Neural crest cell (in vitro differentiated cells): ENCODE measurements at regions not wholly inside any gene's neighbourhood (a gene's known extent, or its start where the extent isn't known, plus 50 kb on each side); places are given as distances from the start of the nearest gene placed in this dataset.
"Not testable (repeated sequence)": the region's sequence is repeated elsewhere in the genome, so short reads cannot be mapped to it uniquely, and the experiment has no call there.

Experiments used
- DNase-seq: peaks from one replicate; pipeline ENCODE4 v3.0.0; 2021; ENCODE audit warnings: low read depth, mixed read lengths, low spot score
- H3K27ac Mint-ChIP-seq: one replicate; pipeline ENCODE4 v1.8.0; 2021; ENCODE audit warnings: mild to moderate bottlenecking, mixed read lengths; ENCODE audit not compliant: unreplicated experiment
- H3K27me3 Mint-ChIP-seq: 2 replicates; pipeline ENCODE4 v1.8.0; 2021; ENCODE audit warnings: low read depth, mild to moderate bottlenecking, mixed read lengths
- H3K36me3 Mint-ChIP-seq: 2 replicates; pipeline ENCODE4 v1.8.0; 2021; ENCODE audit warnings: low read depth, mild to moderate bottlenecking, mixed read lengths
- H3K4me1 Mint-ChIP-seq: 2 replicates; pipeline ENCODE4 v1.8.0; 2021; ENCODE audit warnings: mixed read lengths
- H3K4me3 Mint-ChIP-seq: one replicate; pipeline ENCODE4 v1.8.0; 2021; ENCODE audit warnings: mild to moderate bottlenecking, mixed read lengths
- H3K9me3 Mint-ChIP-seq: 2 replicates; pipeline ENCODE4 v1.8.0; 2021; ENCODE audit warnings: mixed read lengths
- CTCF ChIP-seq: fragments of 200-600 bp; sonication (generic); conservative IDR thresholded peaks from 2 replicates; pipeline ENCODE4 v1.5.0; 2021; ENCODE audit warnings: antibody characterized with exemption, mild to moderate bottlenecking

- Mint-ChIP-seq H3K36me3 (peaks cover 5% of the 10 kb centered on the region), H3K27ac (no peak overlapping the region), H3K4me1 (no peaks in the 10 kb centered on the region), H3K27me3 (peaks cover 3% of the 10 kb centered on the region), H3K9me3 (peaks cover 9% of the 10 kb centered on the region), H3K4me3 (no peak overlapping the region)
- no peak for TF ChIP-seq CTCF
- no peak for DNase-seq
Measured at GRCh38 chr18:1304392-1304992, 399.8 kb downstream of the ADCYAP1 start.

DNA sequence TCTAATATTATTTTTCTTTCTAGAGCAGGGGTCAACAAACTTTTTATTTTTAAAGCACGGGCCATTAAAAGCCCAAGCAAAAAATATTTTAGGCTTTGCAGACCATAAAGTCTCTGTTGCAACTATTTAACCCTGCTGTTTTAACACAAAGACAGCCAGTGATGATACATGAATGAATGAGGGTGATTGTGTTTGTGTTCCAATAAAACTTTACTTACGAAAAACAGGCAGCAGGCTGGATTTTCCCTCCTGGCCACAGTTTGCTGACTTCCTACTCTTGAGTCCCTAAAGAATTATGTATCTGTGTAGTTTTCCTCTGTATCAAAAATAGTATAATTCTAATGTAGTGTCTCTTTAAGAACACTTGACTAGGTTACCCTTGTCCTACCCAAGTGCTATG is 402.0 kb downstream of the ADCYAP1 start:
- peaks cover 3% of the 10 kb centered on the region for H3K36me3 Mint-ChIP-seq
- H3K27ac Mint-ChIP-seq = no peak overlapping the region
- no peaks in the 10 kb centered on the region for H3K4me1 Mint-ChIP-seq
- no peak for TF ChIP-seq CTCF
- peaks cover 4% of the 10 kb centered on the region for H3K9me3 Mint-ChIP-seq
- peaks cover 3% of the 10 kb centered on the region for H3K27me3 Mint-ChIP-seq
- H3K4me3 Mint-ChIP-seq = no peak overlapping the region
- DNase-seq = no peak

DNA sequence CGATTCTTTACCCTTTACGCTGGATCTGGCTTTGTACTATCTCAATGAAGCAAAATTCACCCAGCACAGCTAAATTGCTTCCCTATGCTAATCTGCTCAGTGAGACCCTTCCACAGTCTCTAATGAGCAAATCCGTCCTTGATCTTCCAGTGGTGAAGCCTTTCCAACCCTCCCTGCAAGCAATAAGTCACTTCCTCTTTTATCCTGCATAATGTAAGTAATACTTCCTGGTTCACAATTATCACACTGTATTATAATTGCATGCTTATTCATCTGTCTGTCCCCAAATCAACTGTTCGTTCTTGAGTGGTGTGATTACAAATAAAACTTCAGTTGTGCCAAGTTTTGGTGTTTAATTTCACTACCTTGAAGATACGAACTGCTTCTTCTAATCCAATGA is 404.0 kb downstream of the ADCYAP1 start:
- Mint-ChIP-seq H3K4me1 (no peaks in the 10 kb centered on the region), H3K9me3 (peaks cover 4% of the 10 kb centered on the region), H3K4me3 (no peak overlapping the region), H3K27ac (no peak overlapping the region), H3K27me3 (peaks cover 2% of the 10 kb centered on the region), H3K36me3 (peaks cover 3% of the 10 kb centered on the region)
- no peak for DNase-seq
- TF ChIP-seq CTCF = no peak

DNA sequence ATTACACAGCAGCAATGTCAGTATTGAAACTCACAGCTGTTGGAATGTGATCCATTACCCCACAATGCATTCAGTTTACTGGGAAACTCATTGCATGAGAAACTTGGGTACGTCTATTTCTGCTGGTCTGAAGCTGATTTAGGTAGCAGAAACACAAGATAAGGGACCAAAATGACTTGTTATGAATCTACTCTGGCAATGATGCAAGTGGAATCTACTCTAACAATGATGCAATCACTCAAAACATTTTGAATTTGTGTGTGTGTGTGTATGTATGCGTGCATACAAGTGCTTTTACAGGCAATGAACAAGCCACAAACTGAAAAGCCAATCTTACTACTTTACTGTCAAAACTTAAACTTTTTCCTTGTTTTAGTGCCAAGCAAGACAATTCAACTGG is 406.7 kb downstream of the ADCYAP1 start:
- Mint-ChIP-seq H3K9me3 (peaks cover 4% of the 10 kb centered on the region), H3K27ac (no peak overlapping the region), H3K4me3 (no peak overlapping the region), H3K4me1 (no peaks in the 10 kb centered on the region), H3K36me3 (peaks cover 3% of the 10 kb centered on the region), H3K27me3 (no peaks in the 10 kb centered on the region)
- no peak for DNase-seq
- TF ChIP-seq CTCF = no peak

DNA sequence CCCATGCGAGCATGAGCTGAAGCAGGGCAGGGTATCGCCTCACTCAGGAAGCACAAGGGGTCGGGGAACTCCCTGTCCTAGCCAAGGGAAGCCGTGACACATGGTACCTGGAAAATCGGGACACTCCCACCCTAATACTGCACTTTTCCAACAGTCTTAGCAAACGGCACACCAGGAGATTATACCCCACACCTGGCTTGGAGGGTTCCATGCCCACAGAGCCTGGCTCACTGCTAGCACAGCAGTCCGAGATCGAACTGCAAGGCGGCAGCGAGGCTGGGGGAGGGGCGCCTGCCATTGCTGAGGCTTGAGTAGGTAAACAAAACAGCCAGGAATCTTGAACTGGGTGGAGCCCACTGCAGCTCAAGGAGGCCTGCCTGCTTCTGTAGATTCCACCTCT is 430.7 kb downstream of the ADCYAP1 start:
- not testable (repeated sequence) for H3K27ac Mint-ChIP-seq, H3K4me1 Mint-ChIP-seq, DNase-seq, H3K27me3 Mint-ChIP-seq, H3K4me3 Mint-ChIP-seq
- peaks cover 16% of the 10 kb centered on the region for H3K9me3 Mint-ChIP-seq
- H3K36me3 Mint-ChIP-seq = peaks cover 13% of the 10 kb centered on the region

DNA sequence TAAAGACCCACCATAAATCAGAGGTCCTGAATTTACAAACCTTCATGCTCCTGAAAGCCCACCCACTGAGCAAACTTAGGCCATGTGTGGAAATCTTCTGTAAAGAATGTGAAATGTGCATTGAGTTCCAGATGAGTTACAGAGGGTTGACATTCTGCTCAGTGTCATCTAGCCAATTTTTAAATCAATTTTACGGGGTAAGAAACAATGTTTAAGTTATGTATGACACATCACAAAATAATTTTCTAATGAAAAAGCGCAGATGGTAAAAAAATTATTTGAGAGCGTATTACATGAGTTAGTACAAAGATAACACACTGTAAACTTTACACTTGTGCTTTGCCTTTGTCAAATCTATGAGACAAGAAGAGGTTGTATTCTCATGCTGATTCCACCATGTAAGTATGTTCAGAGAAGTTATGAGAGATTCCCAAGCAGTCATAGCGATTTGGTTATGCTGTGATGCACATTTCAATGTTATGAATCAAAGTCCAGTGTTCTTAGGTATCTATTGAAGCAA is 446.3 kb downstream of the ADCYAP1 start:
- Mint-ChIP-seq H3K4me1 (no peaks in the 10 kb centered on the region), H3K27ac (no peak overlapping the region), H3K27me3 (no peaks in the 10 kb centered on the region), H3K9me3 (no peaks in the 10 kb centered on the region), H3K36me3 (no peaks in the 10 kb centered on the region), H3K4me3 (no peak overlapping the region)
- no peak for DNase-seq
- no peak for TF ChIP-seq CTCF
